ENCODE measurements at regions not wholly inside any gene's neighbourhood (a gene's known extent, or its start where the extent isn't known, plus 50 kb on each side); places are given as distances from the start of the nearest gene placed in this dataset.

DNA sequence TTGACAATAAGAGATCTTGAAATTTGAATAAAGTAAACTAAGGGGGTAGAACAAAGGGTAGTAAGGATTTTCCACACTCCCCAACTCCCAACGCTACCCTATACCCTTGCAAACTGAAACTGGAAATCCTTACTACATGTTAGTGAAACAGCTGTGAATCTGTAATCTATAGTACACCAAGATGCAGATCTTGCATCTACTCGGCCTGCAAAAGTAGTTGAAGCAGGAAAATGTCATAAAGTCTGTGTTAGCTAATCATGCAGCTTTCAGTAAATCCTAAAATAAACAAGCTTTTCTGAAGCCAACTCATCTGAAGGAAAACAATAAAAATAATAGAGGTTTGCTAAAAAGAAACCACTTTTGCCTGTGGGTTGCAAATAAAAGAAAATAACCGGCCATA lies 1242.0 kb upstream of the ACO1 start:
- TF ChIP-seq POLR2A (IDR thresholded peaks at IDR 0.05), result no peak
- TF ChIP-seq, protein P1, sequence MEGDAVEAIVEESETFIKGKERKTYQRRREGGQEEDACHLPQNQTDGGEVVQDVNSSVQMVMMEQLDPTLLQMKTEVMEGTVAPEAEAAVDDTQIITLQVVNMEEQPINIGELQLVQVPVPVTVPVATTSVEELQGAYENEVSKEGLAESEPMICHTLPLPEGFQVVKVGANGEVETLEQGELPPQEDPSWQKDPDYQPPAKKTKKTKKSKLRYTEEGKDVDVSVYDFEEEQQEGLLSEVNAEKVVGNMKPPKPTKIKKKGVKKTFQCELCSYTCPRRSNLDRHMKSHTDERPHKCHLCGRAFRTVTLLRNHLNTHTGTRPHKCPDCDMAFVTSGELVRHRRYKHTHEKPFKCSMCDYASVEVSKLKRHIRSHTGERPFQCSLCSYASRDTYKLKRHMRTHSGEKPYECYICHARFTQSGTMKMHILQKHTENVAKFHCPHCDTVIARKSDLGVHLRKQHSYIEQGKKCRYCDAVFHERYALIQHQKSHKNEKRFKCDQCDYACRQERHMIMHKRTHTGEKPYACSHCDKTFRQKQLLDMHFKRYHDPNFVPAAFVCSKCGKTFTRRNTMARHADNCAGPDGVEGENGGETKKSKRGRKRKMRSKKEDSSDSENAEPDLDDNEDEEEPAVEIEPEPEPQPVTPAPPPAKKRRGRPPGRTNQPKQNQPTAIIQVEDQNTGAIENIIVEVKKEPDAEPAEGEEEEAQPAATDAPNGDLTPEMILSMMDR (IDR thresholded peaks at IDR 0.05), result no peak
